ENCODE measurements at regions not wholly inside any gene's neighbourhood (a gene's known extent, or its start where the extent isn't known, plus 50 kb on each side); places are given as distances from the start of the nearest gene placed in this dataset.
"Not testable (repeated sequence)": the region's sequence is repeated elsewhere in the genome, so short reads cannot be mapped to it uniquely, and the experiment has no call there.

- DNase-seq = not testable (repeated sequence)
Observed at GRCh38 chr12:124070394-124071074, 97.5 kb downstream of the ZNF664 start.

- DNase-seq = no peak
Observed at GRCh38 chr12:124071075-124071443, 98.0 kb downstream of the ZNF664 start.

DNA sequence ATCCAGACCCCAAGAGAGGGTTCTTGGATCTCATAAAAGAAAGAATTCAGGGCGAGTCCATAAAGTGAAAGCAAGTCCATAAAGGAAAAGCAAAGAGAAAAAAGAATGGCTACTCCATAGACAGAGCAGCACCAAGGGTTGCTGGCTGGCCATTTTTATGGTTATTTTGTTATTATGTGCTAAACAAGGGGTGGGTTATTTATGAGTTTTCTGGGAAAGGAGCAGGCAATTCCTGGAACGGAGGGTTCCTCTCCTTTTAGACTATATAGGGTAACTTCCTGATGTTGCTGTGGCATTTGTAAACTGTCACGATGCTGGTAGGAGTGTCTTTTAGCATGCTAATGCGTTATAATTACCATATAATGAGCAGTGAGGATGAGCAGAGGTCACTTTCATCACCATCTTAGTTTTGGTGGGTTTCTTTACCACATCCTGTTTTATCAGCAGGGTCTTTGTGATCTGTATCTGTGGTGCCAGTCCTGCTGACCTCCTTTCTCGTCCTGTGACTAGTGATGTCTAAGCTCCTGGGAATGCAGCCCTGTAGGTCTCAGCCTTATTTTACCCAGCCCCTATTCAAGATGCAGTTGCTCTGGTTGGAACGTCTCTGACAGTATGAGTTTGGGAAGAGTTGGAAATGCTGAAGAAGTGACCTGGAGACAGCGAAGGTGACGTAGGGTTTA, 100.5 kb downstream of the ZNF664 start:
- no peak for DNase-seq

GRCh38 chr12:124075841-124076240, 102.8 kb downstream of the ZNF664 start:
- DNase-seq = no peak

DNA sequence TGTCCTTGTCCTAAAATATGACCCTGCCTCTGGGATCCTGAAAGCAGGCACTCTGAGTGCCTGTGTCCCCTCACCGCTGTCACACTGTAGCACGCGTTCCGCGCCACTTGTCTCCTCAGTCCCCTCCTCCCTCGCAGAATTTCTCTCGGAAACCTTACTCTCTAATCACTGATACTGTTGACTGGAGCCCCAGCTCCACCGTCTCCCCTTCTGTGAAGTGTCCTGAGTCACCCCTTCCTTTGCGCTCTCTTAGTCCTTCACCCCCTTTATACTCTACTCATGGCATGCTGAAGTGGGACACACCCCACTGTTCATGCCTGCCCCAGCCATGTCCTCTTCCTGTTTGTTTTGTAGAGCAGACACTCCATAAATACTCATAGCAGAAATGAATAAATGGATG, 104.7 kb downstream of the ZNF664 start:
- DNase-seq = no peak

DNA sequence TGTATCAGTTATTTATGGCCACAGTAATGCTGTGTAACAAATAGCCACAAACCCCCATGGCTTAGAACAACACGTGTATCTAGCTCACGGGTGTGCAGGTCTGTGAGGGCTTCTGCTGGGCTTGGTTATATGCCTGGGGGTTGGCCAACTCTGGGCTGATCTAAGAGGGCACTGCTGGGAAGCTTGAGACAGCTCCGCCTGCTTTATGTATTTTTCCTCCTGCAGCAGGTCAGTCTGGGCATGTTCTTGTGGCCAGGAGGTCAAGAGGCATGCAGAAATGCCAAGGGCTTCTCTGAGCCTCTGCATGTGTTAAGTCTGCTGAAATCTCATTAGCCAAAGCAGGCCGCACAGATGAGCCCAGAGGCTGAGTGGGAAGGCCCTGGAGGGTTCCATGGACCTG, 105.8 kb downstream of the ZNF664 start:
- no peak for DNase-seq

DNA sequence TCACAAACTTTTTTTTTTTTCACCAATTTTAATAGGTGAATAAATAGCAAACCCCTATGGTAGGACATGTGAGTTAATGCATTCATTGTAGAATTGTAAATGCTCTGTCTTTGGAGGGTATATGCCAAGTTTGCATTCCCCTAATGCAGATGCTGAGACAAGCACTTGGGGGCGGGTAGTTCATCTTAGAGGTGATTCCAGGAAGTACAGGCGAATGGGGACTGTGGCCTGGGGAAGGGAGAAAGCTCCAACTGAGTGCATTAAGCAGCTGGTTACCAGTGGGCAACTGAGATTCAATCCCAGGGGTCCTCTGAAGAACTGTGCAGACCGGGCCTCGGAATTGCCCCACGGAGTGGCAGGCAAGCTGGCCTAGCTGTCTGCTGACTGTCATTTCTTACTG, 107.6 kb downstream of the ZNF664 start:
- DNase-seq = no peak

DNA sequence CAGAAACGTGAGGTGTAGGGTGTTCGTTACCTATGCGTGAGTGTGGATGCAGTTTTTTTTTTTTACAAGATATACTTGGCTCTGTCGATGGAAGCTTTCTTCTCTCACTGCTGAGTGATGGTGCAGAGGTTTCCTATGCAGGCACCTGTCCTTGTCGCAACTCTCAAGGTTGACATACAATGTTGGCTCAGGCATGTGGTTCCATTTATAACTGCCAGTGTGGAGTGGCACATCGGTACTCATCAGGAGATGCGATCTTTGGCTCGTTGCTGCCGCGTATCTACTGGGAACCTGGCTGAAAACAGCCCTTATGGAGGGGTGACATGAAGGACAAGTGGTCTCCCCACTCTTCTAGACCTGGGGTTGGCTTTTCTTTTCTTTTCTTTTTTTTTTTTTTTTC, 109.0 kb downstream of the ZNF664 start:
- no peak for DNase-seq

- no peak for DNase-seq
Observed at GRCh38 chr12:124082687-124083086, 109.7 kb downstream of the ZNF664 start.

DNA sequence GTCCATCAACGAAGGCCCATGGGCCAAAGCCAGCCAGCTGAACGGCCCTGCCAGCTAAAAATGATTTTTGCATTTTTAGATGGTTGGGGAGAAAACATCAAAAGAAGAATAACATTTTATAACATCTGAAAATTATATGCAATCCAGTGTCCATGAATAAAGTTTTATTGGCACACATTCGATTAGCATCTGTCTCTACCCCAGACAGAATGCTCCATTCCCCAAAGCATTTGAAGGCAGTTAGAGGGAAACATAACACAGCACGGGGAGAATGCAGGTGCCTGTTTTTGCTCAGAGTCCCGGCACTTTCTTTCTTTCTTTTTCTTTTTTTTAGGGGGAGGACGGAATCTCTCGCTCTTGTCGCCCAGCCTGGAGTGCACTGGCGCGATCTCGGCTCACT, 110.7 kb downstream of the ZNF664 start:
- no peak for DNase-seq

DNA sequence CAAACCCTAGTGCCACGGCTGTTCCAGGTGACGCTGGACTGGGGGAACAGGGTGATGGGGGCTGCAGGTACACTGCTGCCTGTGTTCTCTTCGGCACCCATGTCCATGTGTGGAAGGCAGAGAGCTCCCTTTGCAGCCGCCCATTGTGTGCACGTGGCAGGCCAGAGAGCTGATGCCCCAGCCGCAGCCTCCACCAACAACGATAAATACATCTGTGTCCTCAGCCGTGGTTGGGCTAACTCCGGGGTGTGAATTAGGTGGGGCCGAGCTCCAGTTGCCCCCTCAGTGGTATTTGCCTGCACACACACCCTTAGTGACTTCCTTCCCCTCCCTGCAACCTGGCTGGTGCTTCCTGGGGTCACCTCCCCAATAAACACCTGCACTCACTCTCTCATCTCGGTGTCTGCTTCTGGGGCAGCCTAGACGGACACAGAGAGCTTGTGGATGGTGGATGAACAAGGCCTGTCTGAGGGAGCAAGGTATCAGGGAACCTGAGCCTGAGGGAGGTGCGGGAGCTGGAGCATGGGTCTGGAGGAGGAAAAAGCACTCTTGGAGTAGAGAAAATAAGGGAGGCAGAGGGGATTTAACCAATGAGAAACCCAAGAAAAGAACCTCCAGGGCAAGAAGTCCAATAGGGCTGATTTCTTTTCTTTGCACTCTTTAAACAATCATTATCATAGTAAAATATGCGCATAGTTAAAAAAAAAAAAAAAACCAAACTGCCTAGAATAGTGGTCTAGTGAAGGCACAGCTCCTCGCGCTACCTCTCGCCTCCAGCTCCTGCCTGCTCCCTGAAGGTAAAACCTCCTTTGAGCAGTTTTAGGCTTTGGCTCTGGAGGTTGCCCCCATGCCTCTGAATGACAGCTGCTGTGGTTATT, 112.6 kb downstream of the ZNF664 start:
- no peak for DNase-seq

- no peak for DNase-seq
Observed at GRCh38 chr12:124086299-124086898, 113.4 kb downstream of the ZNF664 start.

DNA sequence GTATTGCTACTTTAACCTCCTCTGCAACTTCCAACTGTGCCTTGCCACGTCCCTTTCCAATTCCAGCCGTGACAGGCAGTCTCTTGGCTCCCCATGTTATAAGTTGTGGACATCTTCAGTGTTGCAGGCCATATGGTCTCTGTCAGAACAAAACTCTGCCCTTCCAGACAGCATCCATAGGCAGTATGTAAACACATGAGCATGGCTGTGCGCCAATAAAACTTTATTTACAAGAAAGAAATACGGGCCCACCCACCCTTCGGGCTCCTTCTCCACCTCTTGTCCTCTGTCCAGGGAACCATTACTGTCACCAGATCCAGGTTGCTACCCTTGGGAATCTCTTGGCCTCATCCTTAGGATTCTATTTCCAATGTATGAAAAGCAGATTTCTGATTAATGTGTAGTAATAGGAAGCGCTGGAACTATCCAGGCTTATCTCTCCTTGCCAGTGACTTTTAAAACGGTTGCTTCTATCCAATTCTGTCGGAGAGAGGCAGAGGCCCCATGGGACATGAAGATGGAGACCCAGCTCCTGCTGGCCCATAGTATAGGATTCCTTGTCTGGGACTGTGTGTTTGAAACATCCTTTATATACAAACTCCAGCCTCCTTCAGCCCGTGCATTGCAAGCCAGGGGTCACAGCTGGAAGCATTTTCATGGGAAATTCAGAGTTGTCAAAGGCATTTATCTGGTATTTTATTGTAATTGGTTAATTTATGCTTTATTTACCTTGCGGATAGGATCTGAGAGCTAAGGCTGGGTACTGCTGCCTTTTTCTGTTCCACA, 114.4 kb downstream of the ZNF664 start:
- no peak for DNase-seq

- DNase-seq = no peak
Observed at GRCh38 chr12:124088217-124088907, 115.3 kb downstream of the ZNF664 start.

- not testable (repeated sequence) for DNase-seq
Observed at GRCh38 chr12:124089181-124089914, 116.3 kb downstream of the ZNF664 start.

- no peak for DNase-seq
Observed at GRCh38 chr12:124091835-124092234, 118.8 kb downstream of the ZNF664 start.

GRCh38 chr12:124092532-124092931, 119.5 kb downstream of the ZNF664 start:
- DNase-seq = not testable (repeated sequence)

- no peak for DNase-seq
Observed at GRCh38 chr12:124093297-124093696, 120.3 kb downstream of the ZNF664 start.

GRCh38 chr12:124094188-124094587, 121.2 kb downstream of the ZNF664 start:
- no peak for DNase-seq

DNA sequence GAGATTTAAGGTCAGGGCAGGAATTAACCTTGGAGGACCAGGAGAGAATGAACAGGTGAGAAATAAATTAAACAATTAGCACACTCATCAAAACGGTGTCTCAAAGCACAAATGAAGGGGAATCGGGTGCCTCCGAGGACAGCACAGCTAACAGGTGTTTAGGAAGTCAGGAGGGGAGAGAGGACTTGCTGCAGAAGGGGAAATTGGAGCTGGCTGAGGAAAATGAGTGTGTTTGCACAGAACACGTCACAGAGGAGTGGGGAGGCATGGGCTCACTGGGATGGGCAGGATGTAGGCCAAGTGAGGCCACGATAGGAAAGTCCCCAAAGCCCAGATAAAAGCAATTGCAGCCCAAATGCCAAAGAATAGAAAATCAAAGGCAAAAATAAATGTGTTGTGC, 121.7 kb downstream of the ZNF664 start:
- no peak for DNase-seq

DNA sequence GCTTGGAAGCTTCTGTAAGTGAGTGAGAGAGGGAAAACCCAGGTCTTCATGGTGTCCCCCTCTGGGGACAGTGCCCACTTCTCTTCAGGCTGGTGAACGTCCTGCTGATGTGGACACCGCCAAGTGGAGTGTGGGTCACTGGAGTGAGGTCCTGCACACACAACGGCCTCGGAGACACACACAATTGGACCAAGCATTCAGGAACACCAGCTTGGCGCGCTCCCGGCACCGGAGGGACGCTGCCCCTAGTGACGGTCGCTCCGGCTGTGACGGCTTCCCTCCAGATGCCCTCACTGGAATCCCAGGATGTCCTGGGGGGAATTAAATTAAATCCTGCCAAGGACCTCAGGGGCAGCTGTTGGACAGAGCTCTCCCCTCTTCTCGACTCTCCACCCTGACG, 123.1 kb downstream of the ZNF664 start:
- DNase-seq = no peak

All from suppressor macrophage (primary cell).